CD4-positive, alpha-beta T cell treated with Interleukin-17A for 1 hour (primary cell): ENCODE measurements at regions not wholly inside any gene's neighbourhood (a gene's known extent, or its start where the extent isn't known, plus 50 kb on each side); places are given as distances from the start of the nearest gene placed in this dataset.
"Not testable (repeated sequence)": the region's sequence is repeated elsewhere in the genome, so short reads cannot be mapped to it uniquely, and the experiment has no call there.

Experiments
- DNase-seq: peaks from one replicate; pipeline ENCODE4 v3.0.0-alpha.2; 2020

DNA sequence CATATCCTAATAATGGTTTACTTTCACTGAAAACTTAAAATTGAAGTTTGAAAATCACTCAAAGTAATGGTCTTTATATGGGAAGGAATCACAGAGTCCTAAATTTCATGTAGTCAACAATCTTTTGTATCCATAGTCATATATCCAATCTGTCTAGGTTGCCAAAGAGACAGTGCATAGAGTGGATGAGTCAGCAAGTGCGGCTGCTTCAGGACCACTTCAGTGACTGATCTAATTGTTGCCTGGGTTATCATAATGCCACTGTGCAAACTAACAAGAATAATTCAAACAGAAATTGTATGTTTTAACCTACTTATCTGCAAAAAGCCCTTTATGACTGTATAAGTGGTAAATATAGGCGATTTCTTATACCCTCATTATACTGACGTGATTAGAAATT, 211.3 kb upstream of the PRR16 start:
- DNase-seq: no peak

DNA sequence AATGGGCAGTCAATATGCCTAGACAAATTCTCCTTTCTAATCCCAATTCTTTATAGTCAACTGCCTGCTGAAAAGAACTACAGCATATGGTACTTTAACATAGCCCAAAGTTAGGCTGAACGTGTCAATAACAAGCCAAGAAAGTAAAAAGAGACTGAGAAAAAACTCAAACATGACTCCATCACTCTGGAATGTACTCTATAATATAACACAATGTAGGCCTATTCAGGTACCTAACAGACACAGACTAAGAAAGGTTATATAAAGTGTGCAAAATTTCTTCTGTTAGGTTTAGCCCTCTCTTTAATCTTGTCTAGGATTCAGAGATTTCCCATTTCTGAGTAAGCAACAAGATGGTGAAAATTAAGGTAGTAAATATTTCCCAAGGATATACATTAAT, 209.7 kb upstream of the PRR16 start:
- no peak for DNase-seq

DNA sequence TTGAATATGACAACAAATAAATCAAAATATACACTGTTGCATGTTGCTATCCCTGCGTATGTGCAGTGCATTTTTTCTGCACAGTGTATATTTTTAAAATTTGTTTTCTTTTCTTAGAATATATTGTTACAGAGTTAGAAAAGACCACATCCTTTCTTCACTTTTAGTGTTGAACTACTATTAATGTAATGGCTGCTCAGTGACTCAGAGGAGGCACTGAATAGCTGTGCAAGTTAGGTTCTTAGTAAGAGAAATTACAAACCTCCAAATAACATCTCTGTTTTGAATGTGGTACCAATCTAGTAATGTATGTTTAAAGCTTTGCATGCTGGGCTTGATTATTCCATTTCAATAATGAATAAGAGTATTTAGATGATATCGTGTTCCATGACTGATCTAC, 208.9 kb upstream of the PRR16 start:
- no peak for DNase-seq

DNA sequence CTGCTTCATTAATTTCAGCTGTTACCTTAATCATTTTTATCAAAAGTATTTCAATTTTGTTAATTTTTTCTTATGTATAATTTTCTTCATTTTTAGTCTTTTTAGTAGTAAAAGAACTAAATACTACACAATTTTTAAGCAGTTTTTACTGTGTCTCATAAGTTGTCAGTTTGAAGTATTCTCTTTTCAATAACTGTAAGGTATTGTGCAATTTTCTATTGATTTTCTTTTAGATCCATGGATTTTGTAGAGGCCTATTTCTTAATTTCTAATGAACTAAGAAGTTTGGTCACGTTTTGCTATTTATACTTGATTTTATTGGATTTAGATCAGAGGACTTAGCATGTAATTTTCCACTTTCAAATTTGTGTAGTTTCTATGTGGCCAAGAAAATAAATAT, 207.7 kb upstream of the PRR16 start:
- no peak for DNase-seq

DNA sequence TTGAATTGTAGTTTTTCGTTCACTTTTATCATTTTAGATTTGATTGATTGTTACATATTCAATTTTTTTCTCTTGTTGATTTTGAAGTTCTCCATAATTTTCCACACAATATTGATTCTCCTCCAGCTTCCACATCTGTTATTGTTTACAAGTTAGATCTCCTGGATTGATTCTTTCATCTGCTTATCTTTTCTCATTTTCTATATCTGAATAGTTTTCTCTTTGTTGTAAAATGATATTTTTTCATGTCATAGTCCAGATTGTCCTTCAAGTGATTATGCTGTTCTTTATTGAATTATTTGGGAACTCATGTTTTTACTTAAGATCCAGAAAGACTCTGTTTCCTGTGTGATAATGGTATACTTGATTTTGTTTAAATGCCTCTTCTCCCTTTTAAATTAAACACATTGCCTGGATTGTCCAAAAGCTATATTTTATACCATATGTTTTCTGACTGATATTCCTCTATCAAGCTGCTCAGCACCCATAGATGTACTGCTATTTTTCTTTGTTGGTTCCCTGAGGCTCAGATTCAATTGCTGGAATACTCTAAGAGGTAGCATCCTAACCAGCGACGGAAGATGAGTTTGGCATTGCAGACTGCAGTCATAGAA, 206.6 kb upstream of the PRR16 start:
- no peak for DNase-seq

DNA sequence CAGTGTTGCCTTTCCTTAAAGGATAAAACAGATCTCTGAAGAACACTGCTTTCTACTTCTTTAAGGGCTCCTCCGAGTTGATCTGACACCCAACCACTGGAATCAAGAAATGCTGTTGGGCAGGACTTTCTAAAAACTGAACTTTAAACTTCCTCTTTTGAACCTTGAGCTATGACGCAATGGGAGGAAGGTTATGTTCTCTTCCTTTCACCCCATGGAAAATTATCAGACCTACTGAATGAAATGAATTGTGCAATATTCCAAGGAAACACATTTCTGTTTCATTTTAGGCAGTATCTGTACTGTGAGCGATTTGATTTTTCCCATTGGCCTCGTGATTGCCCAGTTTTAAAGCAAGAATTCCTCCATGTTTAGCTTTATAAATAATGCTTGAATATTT, 206.0 kb upstream of the PRR16 start:
- DNase-seq: peak; percentile 16

DNA sequence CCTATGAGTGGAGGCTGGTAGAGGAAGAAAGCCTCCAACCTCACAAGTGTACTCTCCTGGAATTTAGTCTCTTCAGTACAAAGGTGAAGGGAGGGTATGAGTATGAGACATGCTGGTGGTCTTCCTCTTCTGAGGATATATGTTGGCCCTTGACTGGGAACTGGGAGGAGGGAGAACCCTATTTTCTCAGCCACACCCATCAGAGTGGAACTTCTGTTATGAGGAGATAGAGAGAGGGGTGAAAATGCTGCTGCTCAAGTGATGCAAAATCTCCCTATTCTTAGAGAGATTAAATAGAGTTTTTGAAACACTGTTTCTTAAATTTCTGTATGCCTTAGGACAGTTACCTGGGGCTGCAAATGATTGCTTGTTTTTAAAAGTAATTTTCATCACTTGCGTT, 203.4 kb upstream of the PRR16 start:
- no peak for DNase-seq

DNA sequence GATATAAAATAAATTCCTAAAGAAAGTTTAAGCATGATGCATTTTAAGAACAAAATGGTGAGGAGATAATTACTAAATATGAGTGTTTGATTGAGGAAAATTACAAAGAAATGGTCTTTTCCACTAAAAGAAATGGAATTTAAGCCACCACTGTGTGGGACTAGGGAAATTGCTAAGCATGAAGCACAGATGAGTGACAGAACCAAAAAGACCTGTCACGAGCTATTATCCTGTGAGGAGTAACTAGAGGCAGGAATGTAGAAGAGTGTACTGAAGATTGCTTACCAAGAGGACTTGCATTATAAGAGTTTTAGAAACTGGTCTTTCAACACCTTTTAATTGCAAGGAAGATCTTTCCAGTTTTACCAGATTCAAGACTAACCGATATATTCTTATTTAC, 193.6 kb upstream of the PRR16 start:
- no peak for DNase-seq

DNA sequence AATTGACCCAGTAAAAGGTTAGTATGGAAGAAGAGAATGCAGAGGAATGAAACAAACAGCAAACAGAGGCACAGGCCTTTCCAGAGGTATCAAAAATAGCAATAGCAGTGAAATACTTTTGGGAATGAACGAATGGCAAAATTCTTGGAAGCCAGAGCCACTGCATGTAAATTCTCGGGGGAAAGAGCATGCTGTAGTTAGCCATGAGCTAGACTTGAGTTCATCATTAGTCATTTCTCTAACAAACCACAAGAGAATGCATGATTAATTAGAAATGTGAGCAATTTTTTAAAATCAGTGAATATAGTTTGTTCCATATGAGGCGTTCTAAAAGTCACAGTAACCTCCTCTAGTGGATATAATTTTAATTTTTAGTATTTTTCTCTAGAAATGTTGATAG, 170.3 kb upstream of the PRR16 start:
- no peak for DNase-seq

DNA sequence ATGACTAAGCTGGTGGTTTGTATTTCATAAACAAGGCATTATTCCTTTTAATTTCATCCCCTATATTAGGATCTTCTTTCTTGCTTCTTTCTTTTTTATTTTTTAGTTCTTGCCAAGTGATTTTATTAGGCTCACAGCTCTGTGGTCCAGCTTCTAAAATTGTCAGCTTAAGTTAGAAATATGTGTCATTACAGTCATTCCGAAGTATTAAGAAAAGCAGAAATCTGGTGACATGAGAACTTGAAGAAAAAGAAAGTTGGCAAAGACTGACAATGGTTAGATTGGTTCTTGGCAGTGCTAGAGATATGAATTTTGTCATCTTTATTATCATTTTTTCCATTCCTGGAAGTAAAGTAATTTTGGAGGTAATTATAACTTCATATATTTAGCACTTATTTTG, 166.5 kb upstream of the PRR16 start:
- no peak for DNase-seq

DNA sequence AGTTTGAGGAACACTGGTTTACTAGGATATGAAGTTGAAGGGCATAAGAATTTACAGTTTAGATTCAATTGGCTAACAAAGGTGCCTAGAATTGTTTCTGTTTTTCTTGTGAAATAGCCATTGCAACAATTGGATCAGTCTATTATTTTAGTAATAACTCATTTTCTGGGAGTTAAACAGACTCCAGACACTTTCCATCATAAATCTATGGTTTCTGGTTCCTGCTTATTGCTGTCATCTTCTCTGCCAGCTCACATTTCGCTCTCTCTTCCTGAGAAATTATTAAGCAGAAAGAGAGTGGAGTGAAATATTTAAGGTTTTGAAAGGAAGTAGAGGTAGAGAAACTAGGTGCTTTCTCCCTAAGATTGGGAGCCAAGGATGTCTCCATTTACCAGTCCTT, 165.1 kb upstream of the PRR16 start:
- no peak for DNase-seq

DNA sequence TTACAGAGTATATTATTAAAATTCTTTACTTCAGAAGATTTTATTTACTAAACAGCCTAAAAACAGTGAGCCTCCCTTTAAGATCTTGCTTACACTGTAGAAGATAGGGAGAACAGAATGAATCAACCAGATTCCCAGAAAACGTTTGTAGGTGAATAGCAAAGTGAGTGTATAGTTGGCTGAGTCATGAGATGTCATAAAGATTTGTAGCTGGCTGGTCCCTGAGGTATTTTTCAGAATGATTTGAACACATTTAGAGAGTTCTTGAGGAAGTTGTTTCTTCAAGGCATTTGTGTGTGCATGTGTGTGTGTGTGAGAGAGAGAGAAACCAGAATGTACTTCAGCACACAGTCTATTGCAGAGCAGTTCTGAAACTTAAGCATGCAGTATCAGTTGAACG, 159.4 kb upstream of the PRR16 start:
- no peak for DNase-seq

DNA sequence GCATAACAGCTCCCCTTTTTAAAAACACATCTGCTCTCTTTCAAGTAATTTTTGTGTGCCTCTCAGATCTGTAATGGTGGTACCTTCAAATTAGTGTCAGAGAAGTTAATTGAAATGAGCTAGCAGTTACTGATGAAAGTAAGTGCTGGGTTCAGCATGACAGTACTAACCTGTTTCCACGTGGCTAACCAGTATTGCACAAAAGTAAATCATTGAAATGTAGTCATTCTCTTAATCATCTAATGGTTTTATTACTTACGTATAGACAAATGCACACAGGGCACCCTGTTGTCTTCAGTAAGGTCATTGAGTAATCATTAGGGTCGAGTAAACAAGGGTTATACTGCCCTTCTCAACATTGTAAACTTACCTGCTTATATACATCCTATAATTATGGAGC, 157.8 kb upstream of the PRR16 start:
- DNase-seq: no peak

DNA sequence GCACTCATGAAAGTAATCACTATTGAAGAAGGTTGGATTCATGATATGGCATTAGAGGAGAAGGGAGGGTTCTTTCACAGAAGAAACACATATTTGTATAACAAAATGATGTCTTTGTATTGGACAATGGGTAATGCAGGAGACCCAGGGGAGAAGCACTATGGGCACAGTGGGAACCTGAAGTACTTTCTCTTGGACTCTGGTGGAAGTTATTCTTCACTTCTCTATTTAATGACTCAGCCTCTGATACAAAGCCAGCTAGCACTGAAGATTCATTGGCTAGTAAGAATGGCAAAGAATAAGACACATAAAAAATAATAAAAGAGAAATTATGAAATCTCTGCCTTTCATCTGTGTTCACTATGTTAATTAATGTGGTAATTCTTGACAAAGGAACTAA, 149.9 kb upstream of the PRR16 start:
- DNase-seq: no peak

DNA sequence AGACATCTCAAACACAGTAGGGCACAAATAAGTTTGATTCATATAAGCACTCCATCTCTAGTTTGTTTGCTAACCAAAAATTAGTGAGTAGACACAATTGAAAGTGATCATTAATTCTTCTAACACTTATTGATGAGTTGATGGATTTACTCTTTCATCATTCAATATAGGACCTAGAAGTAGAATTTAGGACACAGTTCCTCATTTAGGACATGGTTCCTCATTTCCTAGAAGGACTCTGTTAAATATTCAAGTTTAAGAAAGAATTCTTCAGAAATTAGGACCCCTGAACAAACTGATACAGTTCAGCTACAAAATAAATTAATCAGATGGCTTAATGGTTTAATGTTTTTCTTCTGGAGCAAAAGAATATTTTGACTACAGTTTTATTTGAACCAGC, 143.5 kb upstream of the PRR16 start:
- no peak for DNase-seq

DNA sequence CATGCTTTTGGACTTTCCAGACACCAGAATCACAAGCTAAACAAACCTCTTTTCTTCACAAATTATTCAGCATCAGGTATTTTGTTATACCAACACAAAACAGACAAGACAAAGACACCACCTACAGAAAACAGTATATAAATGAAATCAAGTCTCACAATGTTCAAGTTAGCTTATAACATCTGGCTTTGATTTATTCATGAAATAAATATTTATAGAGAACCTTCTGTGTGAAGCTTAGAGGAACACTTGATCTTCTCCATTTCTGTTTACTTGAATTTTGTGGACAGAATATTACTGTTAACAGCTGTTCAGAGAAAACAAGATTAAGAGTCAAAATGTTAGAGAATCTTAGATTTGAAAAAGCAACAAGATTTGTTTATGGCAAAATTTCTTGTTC, 137.4 kb upstream of the PRR16 start:
- DNase-seq: no peak

DNA sequence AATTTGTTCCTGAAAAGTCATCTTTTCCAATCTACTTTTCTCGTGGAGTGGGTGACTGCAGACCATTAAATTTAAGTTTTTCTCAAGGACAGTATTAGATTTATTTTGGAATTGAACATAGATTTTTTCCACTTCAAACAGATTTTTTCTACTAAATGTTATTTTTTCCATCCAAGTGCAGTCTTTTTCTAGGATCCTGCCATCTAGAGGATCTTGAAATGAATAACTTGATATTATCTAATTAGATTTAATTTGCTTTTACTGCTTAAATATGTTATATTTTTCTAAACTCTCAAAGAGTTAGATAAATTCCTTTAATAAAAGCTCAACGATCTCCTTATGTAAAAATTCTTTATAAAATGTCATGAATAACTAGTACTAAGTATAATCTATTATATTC, 136.9 kb upstream of the PRR16 start:
- no peak for DNase-seq

DNA sequence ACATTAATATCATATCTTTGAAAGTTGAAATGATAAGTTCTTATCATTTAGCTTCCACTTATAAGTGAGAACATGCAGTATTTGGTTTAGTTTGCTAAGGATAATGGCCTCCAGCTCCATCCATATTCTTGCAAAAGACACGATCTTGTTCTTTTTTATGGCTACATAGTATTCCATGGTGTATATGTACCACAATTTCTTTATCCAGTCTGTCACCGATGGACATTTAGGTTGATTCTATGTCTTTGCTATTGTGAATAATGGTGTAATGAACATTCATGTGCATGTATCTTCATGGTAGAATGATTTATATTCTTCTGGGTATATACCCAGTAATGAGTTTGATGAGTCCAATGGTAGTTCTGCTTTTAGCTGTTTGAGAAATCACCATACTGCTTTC, 135.0 kb upstream of the PRR16 start:
- DNase-seq: no peak

DNA sequence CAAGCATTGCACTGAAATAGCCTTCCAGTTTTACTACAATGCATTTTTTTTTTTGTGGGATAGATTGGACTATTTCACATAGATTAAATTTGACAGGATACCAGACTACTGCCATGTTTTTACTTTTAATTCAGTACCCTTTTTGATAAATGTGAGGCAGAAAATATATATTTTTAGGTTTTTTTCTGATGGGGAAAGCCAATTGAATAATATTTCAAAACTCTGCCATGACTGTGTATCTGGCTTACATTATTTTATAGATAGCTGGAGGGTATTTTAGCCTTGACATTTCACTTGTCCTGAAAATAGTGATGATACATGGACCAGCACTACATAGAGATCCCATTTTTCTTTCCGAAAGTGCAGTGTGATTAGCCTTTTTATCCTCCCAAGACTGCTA, 133.5 kb upstream of the PRR16 start:
- DNase-seq: no peak

DNA sequence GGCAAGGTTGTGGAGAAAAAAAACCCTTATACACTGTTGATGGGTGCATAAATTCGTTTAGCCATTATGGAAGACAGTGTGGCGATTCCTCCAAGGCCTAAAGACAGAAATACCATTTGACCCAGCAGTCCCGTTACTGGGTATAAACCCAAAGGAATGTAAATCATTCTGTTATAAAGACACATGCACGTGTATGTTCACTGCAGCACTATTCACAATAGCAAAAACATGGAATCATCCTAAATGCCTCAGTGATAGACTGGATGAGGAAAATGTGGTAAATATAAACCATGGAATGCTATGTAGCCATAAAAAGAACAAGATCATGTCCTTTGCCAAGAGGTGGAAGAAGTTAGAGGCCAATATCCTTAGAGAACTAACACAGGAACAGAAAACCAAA, 119.9 kb upstream of the PRR16 start:
- no peak for DNase-seq

DNA sequence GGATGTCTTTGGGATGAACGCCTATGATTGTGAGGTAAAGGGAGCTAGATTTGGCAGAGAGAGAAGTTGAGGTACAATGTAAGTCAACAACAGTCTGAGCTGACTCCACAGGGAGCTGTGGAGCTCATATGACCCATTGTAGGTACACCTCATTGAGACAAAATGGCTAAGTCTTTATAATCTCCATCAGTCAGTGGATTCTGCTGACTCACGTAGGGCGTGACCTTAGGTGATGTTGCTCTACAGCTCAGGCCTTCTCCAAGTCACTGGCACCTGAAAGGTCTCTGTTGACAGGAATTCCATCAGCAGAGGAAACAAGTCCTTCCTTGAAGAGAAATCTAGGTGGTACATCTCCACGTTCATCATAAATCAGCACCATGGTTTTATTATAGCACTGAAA, 118.2 kb upstream of the PRR16 start:
- no peak for DNase-seq

DNA sequence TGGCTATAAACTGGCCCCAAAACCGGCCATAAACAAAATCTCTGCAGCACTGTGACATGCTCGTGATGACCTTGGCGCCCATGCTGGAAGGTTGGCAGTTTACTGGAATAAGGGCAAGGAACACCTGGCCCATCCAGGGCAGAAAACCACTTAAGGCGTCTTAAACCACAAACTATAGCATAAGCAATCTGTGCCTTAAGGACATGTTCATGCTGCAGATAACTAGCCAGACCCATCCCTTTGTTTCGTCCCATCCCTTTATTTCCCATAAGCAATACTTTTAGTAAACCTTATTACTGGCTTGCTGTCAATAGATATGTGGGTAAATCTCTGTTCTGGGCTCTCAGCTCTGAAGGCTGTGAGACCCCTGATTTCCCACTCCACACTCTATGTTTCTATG, 113.0 kb upstream of the PRR16 start:
- DNase-seq: not testable (repeated sequence)

DNA sequence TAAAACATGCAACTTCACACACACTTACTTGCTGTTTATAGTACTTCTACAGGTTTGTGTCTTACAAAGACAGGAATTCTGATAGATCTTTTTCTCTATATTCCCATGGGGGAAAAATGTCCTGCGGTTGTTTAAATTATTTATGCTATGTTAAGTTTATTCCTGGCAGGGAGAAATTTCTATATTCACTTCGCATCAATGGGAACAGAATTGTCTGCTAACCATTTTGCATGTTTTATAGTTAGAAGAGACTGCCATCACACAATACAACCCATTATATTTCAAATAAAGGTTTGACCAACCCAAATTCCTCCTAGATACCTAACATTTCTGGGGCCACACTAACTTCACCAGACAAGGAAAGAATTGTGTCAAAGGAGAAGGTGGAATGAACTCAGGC, 110.0 kb upstream of the PRR16 start:
- no peak for DNase-seq

DNA sequence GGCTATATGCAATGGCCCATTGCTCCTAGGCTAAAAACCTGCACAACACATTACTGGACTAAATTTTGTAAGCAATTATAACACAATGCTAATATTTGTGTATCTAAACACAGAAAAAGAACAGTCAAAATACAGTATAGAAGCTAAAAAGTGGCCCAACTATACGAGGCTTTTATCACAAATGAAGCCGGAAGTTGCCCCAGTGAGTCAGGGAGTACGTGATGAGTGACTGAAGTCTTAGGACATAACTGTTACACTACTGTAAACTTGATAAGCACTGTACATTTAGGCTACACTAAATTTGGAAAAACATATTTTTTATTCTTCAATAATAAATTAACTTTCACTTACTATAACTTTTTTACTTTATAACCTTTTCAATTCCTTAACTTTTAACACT, 105.2 kb upstream of the PRR16 start:
- DNase-seq: no peak

DNA sequence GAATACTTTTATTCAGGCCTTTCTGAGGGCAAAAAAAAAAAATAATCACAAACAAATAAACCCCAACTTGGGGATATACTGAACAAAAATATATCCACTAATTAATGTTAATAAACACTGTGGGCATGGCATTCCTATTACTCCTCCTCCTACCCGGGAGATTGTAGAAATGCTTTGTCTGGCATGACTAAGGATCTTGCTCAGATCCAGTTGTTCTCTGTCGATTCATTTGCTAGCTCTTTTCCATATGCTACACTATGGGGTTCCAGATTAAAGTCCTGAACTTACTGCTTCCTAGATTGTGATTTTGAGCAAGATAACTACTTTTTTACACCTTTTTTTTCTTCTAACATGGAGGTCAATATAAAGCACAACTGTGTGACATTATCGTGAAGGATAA, 102.2 kb upstream of the PRR16 start:
- DNase-seq: no peak

DNA sequence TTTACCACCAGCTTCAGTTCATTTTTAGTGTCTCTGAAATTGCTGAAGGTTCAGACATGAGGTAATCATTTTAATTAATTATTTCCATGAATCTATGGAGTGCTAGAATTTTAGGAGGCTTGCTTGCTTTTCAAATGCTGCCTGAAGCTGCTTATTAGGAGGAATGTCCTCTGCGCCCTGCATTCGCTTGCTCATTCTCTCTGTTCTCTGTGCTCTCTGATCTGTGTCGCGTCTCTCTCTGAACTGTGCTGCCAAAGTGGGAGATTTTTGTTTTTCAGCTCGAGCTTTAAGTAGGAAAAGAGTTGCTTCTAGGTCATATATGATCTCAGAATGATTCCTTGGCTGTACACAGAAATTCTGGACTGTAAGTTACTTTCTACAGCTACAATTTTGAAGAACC, 101.7 kb upstream of the PRR16 start:
- no peak for DNase-seq
